HG03432 (cell line): ENCODE measurements at regions not wholly inside any gene's neighbourhood (a gene's known extent, or its start where the extent isn't known, plus 50 kb on each side); places are given as distances from the start of the nearest gene placed in this dataset.

Experiments
- ATAC-seq: cut with Tn5 transposase; IDR thresholded peaks from one replicate; pipeline ENCODE4 v1.9.1; 2021; ENCODE audit warnings: mild to moderate bottlenecking, moderate library complexity; ENCODE audit not compliant: unreplicated experiment

DNA sequence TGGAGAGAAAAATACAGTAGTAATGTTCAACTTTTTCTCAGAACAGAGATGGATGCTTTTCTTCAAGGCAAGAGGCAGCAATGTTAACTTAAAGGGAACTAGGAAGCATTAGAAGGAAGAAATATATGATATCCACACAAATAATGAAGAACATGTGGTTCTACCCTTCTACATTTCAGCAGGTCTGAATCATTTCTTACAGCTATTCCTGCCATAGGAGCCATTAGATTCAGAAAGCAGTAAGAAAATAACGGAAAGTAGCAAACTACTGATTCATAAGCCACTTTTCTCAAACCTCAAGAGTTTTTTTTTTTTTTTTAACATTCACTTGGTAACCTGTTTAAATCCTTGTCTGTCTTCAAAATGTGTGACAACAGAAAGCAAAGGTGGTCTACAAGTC, 1251.6 kb upstream of the AGA start:
- ATAC-seq = no peak

- ATAC-seq = no peak
Measured at GRCh38 chr4:178696515-178696914, 1254.3 kb upstream of the AGA start.

GRCh38 chr4:178712486-178712885, 1270.2 kb upstream of the AGA start:
- ATAC-seq = no peak

DNA sequence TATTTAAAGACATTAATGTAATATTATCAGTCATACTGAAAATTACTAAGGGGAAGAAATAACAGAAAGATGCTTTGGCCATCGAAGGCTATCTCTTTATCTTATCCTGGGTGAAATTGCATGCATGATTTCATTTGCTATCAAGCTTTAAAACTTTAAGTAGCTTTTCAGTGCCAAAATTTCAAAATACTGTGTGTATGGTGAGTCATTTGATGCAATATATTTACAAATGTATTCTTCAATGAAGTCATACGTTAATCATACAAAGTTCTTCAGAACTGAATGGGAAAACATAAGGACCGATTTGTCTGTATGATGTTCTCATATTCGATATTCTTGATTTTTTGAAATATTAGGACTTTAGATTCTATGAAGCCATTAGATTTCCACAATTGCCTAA, 1295.8 kb upstream of the AGA start:
- ATAC-seq = no peak

- no peak for ATAC-seq
Measured at GRCh38 chr4:178745203-178745602, 1303.0 kb upstream of the AGA start.

DNA sequence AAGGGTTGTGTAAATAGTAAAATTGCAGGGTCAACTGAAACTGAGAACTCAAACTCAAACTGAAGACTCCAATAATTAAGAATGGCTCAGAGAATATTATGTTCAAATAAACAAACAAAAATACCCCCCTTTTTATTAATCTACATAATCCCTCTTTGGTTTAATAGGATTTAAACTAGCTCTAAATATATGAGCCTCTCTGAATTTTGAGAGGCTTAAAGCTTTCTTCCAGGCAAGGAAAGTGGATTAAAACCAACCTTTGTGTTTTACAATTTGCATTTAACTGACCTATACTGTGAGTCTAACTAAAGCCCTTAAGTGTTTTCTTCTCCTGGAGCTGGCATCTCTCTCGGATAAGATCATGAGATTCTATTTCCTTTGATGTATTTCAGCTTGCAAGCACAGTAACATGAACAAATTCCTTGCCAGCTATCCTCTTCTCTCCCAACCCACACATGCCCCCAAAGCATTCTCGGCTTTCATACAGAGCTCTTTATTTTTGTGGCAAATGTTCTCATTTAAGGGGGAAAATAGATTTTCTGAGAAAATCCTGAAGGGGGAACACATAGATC, 1310.8 kb upstream of the AGA start:
- ATAC-seq = no peak

DNA sequence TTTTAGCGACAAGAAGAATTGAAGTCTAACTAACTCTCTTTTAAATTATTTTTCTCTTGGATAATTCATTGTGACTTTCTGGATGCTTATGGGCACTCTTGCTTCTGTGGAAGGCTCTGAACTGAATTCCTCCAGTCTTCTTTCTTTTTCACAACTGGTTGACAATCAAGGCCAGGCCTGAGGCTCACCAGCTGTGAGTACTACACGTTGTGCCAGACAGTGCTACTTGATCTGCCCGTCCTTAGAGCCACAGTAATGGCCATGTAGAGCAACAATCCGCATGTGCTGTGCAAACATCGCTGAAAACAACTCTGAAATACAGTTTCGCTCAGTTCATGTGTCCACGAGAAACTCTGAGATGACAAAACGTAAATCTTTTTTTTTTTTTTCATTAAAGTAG, 1336.3 kb upstream of the AGA start:
- no peak for ATAC-seq

DNA sequence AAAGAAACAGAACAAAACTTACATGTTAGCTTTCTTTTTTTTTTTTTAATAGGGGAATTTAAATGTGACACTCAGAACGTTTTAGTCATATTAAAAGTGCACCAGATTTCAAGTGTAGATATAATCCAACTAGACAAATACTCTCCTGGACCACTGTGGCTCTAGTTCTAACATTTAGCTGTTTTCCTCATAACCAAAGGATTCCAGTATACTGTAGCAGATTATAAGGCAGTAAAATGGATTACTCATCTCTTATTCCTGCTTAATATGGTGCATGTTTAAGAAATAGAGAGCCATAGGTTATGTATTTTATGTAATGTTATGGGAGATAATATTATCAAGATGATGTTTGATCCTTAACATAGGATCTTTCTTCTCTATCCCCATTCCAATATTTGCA, 1339.5 kb upstream of the AGA start:
- no peak for ATAC-seq

GRCh38 chr4:178784491-178784890, 1342.3 kb upstream of the AGA start:
- no peak for ATAC-seq

DNA sequence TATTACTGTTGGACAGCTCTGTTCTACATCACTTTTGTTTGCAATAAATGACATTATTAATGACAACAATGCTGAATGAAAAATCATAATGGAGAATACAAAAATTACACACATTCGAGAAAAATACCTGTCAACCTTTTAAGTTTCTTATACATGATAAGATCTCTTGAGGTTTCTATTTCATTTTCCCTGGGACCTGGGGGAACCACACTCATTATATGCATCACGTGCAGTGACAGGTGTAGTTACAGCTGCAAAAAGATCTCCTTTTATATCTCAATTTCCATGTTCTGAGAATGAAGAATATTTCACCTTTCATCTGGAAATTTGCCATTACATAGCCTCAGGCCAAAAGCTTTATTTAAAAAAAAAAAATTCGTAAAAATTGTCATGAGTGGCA, 1347.0 kb upstream of the AGA start:
- ATAC-seq = no peak

- ATAC-seq = no peak
Measured at GRCh38 chr4:178799204-178799603, 1357.0 kb upstream of the AGA start.

DNA sequence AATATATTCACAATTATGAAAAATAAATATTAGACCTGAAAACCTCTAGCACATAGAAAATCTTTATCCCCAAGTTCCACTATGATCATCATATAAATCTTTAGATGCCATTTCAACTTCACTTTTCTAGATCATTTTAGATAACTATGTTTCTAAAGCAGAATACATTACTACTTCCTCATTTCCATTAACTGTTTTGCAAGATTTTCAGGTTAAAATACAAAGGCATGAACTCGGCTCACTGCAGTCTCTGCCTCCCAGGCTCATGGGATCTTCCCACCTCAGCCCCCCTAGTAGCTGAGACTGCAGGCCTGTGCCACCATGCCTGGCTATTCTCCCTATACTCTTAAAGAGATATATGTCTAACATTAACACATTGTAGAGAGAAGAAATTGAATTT, 1365.9 kb upstream of the AGA start:
- ATAC-seq = no peak

GRCh38 chr4:178809921-178810320, 1367.7 kb upstream of the AGA start:
- no peak for ATAC-seq

DNA sequence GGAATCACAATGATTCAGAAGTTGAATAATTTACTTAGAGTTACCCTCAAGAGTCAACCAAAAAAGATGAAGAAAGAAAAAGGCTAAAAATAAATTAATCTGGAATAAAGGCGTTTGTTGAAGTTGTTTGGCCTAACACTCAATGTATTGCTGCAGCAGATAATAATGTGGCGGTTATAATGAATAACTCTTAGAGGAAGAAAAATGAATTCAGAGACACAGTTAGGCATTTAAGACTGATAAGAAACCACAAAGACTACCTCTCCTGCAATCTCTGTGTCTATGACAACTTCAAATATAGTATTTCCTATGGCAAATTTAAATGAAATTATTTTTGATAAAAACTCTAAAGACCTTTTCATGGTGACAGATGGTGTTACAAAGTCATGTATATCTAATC, 1369.1 kb upstream of the AGA start:
- ATAC-seq = no peak

- no peak for ATAC-seq
Measured at GRCh38 chr4:178812866-178813265, 1370.6 kb upstream of the AGA start.

- ATAC-seq = no peak
Measured at GRCh38 chr4:178814908-178815307, 1372.7 kb upstream of the AGA start.

DNA sequence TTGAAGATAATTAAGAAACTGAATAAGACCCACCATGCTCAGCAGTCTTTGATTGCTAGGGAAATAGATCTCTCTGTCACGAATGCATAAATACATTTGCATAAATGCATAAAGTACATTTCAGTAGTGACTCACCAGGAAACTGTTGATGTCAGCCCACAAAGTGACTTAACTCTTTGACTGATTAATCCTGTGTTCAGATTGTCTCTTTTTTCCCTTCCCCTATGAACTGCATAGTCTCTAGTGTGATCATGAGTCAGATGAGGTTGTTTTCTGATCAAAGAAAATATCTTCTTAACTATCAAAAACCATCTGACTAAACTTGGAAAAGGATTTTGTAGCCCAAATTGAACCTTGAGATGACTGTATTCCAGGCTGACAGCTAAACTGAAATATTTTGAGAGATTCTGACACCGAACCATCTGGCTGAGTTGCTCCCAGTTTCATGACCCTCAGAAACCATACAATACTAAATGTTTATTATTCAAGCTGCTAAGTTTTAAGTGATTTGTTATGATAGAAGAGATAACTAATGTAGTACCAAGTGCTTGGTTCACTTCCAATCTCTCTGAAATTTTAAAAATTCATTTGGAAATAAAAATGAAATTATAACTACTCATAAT, 1381.5 kb upstream of the AGA start:
- peak; percentile 46 for ATAC-seq

GRCh38 chr4:178836865-178837264, 1394.6 kb upstream of the AGA start:
- ATAC-seq = no peak

DNA sequence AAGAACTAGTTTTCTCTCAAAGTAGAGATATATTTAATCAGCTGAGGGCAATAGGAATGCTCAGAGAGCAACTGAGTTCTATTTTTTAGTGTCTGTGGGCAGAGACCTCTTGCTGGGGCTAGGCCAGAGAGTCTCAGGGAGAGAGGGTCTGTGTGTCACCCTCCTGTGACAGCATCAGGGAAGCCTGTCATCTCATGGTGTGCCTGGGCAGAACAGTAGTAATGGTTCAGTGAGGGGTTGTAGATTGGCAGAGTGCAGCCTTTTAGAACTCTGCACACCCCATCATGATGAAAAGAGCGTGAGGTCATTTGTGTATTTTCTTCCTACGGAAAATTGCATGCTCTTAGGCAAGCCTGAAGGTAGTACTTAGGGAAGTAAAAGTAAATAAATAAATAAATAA, 1396.5 kb upstream of the AGA start:
- no peak for ATAC-seq

DNA sequence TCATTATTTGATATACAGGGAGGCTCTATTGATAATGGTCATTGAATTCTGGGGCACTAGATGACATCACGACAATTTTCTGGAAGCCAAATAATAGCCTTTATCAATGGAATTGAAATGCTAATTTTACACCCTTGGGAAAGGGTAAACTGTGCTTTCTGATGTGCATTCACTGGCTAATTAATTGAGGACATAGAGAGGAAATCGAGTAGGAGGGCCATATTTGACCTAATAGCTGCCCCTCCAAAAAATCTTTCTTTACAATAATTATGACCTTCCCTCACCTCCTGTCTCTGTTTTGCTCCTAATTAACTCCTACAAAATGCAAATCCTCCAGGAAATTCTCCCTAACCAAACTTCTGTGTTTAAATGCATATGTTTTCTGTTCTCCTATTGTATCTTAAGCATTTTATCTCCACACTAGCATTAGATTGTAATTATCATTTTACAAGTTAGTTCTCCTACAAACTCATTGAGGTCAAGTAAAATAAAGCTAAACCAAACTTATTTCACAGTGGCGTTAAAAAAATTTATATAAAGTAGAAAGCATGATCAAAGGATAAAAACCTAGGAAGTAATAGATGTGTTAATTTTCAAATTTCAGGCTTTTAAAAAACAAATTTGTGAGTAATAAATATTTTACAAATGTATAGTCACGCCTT, 1414.0 kb upstream of the AGA start:
- no peak for ATAC-seq

DNA sequence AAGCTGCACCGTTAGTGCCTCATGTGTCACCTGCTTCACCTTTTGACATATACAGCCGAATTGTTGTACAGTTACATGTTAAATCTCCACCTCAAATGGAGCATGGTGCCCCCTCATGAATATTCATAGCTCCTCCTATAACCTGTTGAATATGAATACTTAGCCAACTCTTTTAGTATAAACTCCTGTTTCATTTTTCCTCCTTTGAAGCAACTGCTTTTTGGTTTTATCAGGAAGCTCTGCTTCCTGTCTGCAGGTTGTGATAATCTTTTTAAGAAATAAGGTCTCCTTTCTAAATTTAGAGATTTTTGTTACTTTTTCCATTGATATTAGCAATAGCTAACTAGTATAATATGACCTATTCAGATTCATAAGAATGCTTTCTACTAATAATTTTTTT, 1429.2 kb upstream of the AGA start:
- ATAC-seq = no peak

- no peak for ATAC-seq
Measured at GRCh38 chr4:178881937-178882336, 1439.7 kb upstream of the AGA start.

DNA sequence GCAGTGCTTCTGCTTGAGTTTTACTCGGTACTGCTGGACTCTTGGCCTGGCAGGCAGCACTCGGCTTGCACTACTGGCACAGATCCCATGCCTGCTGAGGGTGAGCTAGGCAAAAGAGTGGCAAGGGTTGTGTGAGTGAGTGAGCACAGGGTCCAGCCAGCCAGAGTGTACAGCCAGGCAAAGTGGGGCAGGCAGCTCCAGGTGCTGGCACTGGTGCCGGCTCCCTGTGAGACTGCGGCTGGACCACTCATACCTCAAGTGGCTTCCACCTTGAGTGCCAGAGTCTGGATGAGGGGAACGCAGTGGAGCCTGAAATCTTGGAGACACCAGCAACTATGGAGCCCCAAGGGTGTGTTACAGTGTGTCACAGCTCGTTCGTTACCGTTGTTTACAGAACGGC, 1451.9 kb upstream of the AGA start:
- ATAC-seq = no peak
